Thoracic aorta (tissue), 2 donors: ENCODE measurements at regions not wholly inside any gene's neighbourhood (a gene's known extent, or its start where the extent isn't known, plus 50 kb on each side); places are given as distances from the start of the nearest gene placed in this dataset.

Source experiments
- ATAC-seq: fragments of 150-250 bp; one replicate; pipeline ENCODE4 v1.8.0; 2017; ENCODE audit warnings: low read depth; ENCODE audit not compliant: insufficient number of reproducible peaks, low FRiP score
- DNase-seq: peaks from one replicate; pipeline ENCODE4 v3.0.0-alpha.2; 2020; ENCODE audit warnings: low spot score
- H3K27ac ChIP-seq, 2 donors: fragments of 200-600 bp; sonication (generic); 1 replicate in 1 of 2; 2 replicates in 1 of 2; pipeline ENCODE4 v1.5.1; 2016; ENCODE audit warnings: mild to moderate bottlenecking in 2 of 2, moderate library complexity in 2 of 2
- H3K27me3 ChIP-seq: fragments of 200-600 bp; sonication (generic); replicated peaks from 2 replicates; pipeline ENCODE4 v1.6.0; 2016; ENCODE audit warnings: mild to moderate bottlenecking; ENCODE audit not compliant: insufficient read depth
- H3K36me3 ChIP-seq: fragments of 200-600 bp; sonication (generic); one replicate; pipeline ENCODE4 v1.5.1; 2016
- H3K4me1 ChIP-seq, 2 donors: fragments of 200-600 bp; sonication (generic); 1 replicate in 1 of 2; 2 replicates in 1 of 2; pipeline versions ENCODE4 v1.5.1 to v1.6.0; 2016; ENCODE audit warnings: low read depth in 2 of 2, mild to moderate bottlenecking in 1 of 2; ENCODE audit not compliant: control insufficient read depth in 1 of 2
- H3K4me3 ChIP-seq: fragments of 200-600 bp; sonication (generic); 2 replicates; pipeline ENCODE4 v1.5.1; 2016; ENCODE audit warnings: mild to moderate bottlenecking
- H3K9me3 ChIP-seq: fragments of 200-600 bp; sonication (generic); 2 replicates; pipeline ENCODE4 v1.5.1; 2016
- CTCF ChIP-seq: fragments of 200-600 bp; sonication (generic); IDR thresholded peaks from one replicate; pipeline ENCODE4 v1.5.1; 2019; ENCODE audit warnings: antibody characterized with exemption

- TF ChIP-seq CTCF, result no peak
These were observed 546.3 kb upstream of the CDH11 start for GRCh38 chr16:65668064-65668595.

GRCh38 chr16:65667011-65667578 is 545.2 kb upstream of the CDH11 start:
- DNase-seq (no peak), ATAC-seq (no peak)
- no peak for TF ChIP-seq CTCF
- Histone ChIP-seq H3K27me3 (no peaks in the 10 kb centered on the region), H3K9me3 (no peaks in the 10 kb centered on the region), H3K27ac (no peak overlapping the region), H3K4me1 (no peaks in the 10 kb centered on the region), H3K4me3 (no peak overlapping the region), H3K36me3 (no peaks in the 10 kb centered on the region)

More at GRCh38 chr16:65668064-65668595, 546.3 kb upstream of the CDH11 start:
- Histone ChIP-seq H3K27me3 (no peaks in the 10 kb centered on the region), H3K4me1 (no peaks in the 10 kb centered on the region), H3K27ac (no peak overlapping the region), H3K36me3 (no peaks in the 10 kb centered on the region), H3K4me3 (no peak overlapping the region), H3K9me3 (no peaks in the 10 kb centered on the region)
- no peak for ATAC-seq
- DNase-seq, result no peak

DNA sequence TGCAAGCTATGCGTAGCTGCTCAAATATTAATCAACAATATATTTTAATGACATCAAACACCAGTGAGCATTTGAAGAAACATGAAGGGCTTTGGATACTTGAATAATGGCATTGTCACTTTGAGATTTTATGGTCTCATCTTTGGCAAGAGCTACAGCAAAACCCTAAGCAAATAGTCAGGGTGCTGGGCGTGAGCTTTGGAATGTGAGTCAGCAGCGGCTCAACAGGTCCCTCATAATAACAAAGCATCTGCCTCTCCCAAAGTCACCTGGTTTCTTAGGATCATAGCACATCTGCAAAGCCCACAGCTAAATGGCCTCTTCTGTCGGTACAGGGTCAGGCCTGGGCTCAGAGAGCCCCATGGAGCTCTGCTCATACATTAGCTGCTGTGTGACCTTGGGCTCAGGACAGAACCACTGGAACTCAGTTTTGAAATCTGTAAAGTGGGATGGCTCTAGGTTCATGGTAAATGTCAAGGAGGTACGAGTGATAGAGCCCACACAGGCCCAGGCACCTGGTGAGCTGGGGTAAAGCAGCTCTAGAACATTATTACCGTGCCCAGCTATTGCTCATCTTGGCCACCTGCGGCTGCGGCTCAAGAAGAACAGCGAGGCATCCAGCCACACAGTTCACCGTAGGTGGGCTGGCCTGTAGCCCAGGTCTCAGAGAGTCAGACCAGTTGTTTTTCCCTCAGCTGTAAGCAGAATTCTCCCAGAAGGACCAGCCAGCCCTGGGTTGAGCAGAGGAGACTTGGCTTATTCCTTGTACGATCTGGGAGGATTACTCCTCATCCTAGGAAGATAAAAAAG is 544.5 kb upstream of the CDH11 start:
- H3K4me1 ChIP-seq, result no peaks in the 10 kb centered on the region
- TF ChIP-seq CTCF, result no peak
- no peaks in the 10 kb centered on the region for H3K27me3 ChIP-seq
- DNase-seq (no peak), ATAC-seq (no peak)
- H3K36me3 ChIP-seq, result no peaks in the 10 kb centered on the region
- no peaks in the 10 kb centered on the region for H3K9me3 ChIP-seq
- no peak overlapping the region for H3K27ac ChIP-seq
- H3K4me3 ChIP-seq, result no peak overlapping the region

DNA sequence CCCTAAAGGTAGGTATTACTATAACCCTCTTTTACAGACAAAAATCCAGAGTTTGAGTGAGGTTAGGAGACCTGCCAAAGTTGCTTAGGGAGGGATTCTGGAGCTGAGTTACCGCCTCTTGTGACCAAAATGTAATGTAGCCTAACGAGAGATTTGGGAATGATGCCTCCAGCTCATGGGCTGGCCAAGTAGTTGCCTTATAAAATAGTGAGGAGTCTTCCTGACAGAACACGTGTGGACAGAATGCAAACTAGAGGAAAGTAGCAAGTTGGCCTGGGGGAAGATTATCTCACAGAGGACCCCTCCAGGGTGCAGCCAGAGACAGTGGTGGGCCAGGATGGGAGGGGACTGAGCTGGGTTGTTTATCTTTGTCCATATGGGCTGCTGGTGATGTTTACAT is 543.7 kb upstream of the CDH11 start:
- no peak for ATAC-seq
- no peak for TF ChIP-seq CTCF
- Histone ChIP-seq H3K36me3 (no peaks in the 10 kb centered on the region), H3K9me3 (no peaks in the 10 kb centered on the region), H3K4me3 (no peak overlapping the region), H3K27ac (no peak overlapping the region), H3K4me1 (no peaks in the 10 kb centered on the region), H3K27me3 (no peaks in the 10 kb centered on the region)
- no peak for DNase-seq

GRCh38 chr16:65663774-65664173 is 541.9 kb upstream of the CDH11 start:
- no peak for DNase-seq
- no peak for ATAC-seq
- H3K9me3 ChIP-seq, result no peaks in the 10 kb centered on the region
- H3K4me1 ChIP-seq, result no peaks in the 10 kb centered on the region
- H3K27me3 ChIP-seq, result no peaks in the 10 kb centered on the region
- no peak overlapping the region for H3K27ac ChIP-seq
- no peak for TF ChIP-seq CTCF
- H3K36me3 ChIP-seq, result no peaks in the 10 kb centered on the region
- no peak overlapping the region for H3K4me3 ChIP-seq
